Activated CD4-positive, CD25-positive, alpha-beta regulatory T cell treated with anti-CD3 and anti-CD28 coated beads, Interleukin-2, amount 50 U/mL, for 16 hours (primary cell): ENCODE measurements at regions not wholly inside any gene's neighbourhood (a gene's known extent, or its start where the extent isn't known, plus 50 kb on each side); places are given as distances from the start of the nearest gene placed in this dataset.

Experiments
- DNase-seq: peaks from one replicate; pipeline ENCODE4 v3.0.0-alpha.2; 2020; ENCODE audit warnings: low read depth, low spot score

GRCh38 chr22:27170491-27170890, 513.1 kb downstream of the MIAT start:
- no peak for DNase-seq

GRCh38 chr22:27171212-27171611, 513.8 kb downstream of the MIAT start:
- no peak for DNase-seq

GRCh38 chr22:27173530-27173929, 516.1 kb downstream of the MIAT start:
- DNase-seq, result no peak

GRCh38 chr22:27175021-27175838, 517.8 kb downstream of the MIAT start:
- DNase-seq, result no peak

- DNase-seq, result no peak
Observed at GRCh38 chr22:27175974-27176373, 518.6 kb downstream of the MIAT start.

- DNase-seq, result no peak
Observed at GRCh38 chr22:27179161-27179560, 521.8 kb downstream of the MIAT start.

GRCh38 chr22:27181537-27181936, 524.1 kb downstream of the MIAT start:
- no peak for DNase-seq

- no peak for DNase-seq
Observed at GRCh38 chr22:27183474-27183873, 526.1 kb downstream of the MIAT start.

- DNase-seq, result no peak
Observed at GRCh38 chr22:27185099-27185709, 527.8 kb downstream of the MIAT start.

GRCh38 chr22:27185760-27186302, 528.4 kb downstream of the MIAT start:
- no peak for DNase-seq

GRCh38 chr22:27186643-27187042, 529.3 kb downstream of the MIAT start:
- DNase-seq, result no peak

- DNase-seq, result no peak
Observed at GRCh38 chr22:27192135-27192829, 534.9 kb downstream of the MIAT start.

GRCh38 chr22:27193215-27193614, 535.8 kb downstream of the MIAT start:
- no peak for DNase-seq

GRCh38 chr22:27193636-27194035, 536.2 kb downstream of the MIAT start:
- no peak for DNase-seq

- no peak for DNase-seq
Observed at GRCh38 chr22:27194096-27194748, 536.8 kb downstream of the MIAT start.

GRCh38 chr22:27195094-27195493, 537.7 kb downstream of the MIAT start:
- DNase-seq, result no peak

GRCh38 chr22:27195494-27195893, 538.1 kb downstream of the MIAT start:
- DNase-seq, result no peak

- DNase-seq, result no peak
Observed at GRCh38 chr22:27196606-27197005, 539.2 kb downstream of the MIAT start.

GRCh38 chr22:27197052-27197451, 539.7 kb downstream of the MIAT start:
- no peak for DNase-seq

GRCh38 chr22:27197618-27198017, 540.2 kb downstream of the MIAT start:
- DNase-seq, result no peak

- no peak for DNase-seq
Observed at GRCh38 chr22:27198518-27199035, 541.2 kb downstream of the MIAT start.

GRCh38 chr22:27199354-27199753, 542.0 kb downstream of the MIAT start:
- DNase-seq, result no peak
